HG02623 (cell line): ENCODE measurements at regions not wholly inside any gene's neighbourhood (a gene's known extent, or its start where the extent isn't known, plus 50 kb on each side); places are given as distances from the start of the nearest gene placed in this dataset.

Experiments used
- ATAC-seq: cut with Tn5 transposase; IDR thresholded peaks from one replicate; pipeline ENCODE4 v1.9.1; 2021; ENCODE audit warnings: moderate library complexity; ENCODE audit not compliant: unreplicated experiment

DNA sequence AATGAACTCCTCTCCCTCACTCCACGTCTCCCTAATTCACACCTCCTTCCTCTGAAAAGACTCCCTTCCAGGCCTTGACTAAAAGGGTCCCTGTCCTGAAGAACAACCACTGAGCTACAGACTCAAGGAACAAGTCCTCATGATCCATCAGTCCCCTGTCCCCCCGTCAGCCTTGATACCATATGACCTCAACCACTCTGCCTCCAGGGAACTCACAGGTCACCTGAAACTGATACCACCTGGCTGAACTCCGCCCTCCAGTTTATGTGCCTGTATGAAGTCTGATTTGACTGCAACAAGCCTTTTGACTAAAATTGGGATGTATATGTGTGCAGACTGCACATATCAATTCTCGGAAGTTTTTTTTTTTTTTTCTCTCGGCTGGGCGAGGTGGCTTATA is 88.7 kb downstream of the UGCG start:
- ATAC-seq = peak; percentile 30

GRCh38 chr9:111986035-111986556 is 89.5 kb downstream of the UGCG start:
- ATAC-seq = no peak
